ENCODE measurements at regions not wholly inside any gene's neighbourhood (a gene's known extent, or its start where the extent isn't known, plus 50 kb on each side); places are given as distances from the start of the nearest gene placed in this dataset.

DNA sequence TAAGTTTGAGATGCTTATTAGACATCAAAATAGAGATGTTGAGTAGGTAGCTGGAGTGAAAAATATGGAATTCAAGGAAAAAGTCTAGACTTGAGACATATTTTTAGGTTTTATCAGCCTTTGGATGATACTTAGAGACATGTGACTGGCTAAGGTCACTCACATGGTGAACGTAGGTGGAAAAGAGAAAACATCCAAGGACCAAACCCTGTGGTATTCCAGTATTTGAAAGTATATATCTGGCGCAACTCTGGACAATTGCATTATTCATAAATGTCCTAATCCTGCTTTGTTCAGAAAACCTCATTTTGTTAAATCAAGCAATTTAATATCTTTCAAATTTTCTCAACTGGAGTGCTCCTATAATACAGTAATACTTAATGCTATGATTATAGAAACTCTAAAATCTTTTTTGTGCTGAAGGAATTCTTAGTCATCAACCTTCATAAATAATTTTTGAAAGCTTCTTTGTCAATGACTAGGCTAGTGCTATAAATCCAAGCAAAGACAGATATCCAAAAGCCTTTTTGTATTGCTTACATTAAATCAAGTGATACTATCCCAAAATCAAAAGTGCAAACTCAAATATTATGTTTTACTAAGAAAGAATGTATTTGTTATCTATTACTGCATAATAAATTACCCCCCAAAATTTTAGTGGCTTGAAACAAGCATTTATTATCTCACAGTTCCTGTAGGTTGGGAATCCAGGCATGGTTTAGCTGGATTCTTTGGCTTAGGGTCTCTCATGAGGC, 452.0 kb downstream of the ENC1 start:
- H3K4me3 ChIP-seq (ENCODE audit: low read length) = no peak overlapping the region
- no peaks in the 10 kb centered on the region for H3K4me1 ChIP-seq (ENCODE audit: insufficient read depth, low read length)
- no peaks in the 10 kb centered on the region for H3K27me3 ChIP-seq (ENCODE audit: insufficient read depth, low read length)
- H3K9me3 ChIP-seq (ENCODE audit: low read depth, low read length) = peaks cover 5% of the 10 kb centered on the region

DNA sequence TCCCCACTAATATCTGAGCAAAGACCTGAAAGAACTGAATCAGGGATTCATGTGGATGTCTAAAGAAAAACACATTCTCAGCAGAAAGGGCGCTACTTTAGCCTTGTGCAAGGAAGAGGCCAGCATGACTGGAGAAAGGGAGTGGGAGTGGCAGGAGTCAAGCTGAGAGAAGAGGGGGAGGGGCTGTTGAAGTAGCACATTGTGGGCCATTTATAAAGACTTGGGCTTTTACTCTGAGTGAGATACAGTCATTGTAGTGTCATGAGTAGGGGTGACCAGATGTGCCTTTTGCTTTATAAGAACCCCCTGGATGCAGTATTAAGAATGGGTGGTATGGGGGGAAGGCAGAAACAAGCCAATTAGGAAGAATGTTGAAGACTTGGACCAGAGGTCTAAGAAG, 452.8 kb downstream of the ENC1 start:
- Histone ChIP-seq H3K4me3 (ENCODE audit: low read length) (no peak overlapping the region), H3K27me3 (ENCODE audit: insufficient read depth, low read length) (no peaks in the 10 kb centered on the region), H3K9me3 (ENCODE audit: low read depth, low read length) (peaks cover 5% of the 10 kb centered on the region), H3K4me1 (ENCODE audit: insufficient read depth, low read length) (no peaks in the 10 kb centered on the region)

DNA sequence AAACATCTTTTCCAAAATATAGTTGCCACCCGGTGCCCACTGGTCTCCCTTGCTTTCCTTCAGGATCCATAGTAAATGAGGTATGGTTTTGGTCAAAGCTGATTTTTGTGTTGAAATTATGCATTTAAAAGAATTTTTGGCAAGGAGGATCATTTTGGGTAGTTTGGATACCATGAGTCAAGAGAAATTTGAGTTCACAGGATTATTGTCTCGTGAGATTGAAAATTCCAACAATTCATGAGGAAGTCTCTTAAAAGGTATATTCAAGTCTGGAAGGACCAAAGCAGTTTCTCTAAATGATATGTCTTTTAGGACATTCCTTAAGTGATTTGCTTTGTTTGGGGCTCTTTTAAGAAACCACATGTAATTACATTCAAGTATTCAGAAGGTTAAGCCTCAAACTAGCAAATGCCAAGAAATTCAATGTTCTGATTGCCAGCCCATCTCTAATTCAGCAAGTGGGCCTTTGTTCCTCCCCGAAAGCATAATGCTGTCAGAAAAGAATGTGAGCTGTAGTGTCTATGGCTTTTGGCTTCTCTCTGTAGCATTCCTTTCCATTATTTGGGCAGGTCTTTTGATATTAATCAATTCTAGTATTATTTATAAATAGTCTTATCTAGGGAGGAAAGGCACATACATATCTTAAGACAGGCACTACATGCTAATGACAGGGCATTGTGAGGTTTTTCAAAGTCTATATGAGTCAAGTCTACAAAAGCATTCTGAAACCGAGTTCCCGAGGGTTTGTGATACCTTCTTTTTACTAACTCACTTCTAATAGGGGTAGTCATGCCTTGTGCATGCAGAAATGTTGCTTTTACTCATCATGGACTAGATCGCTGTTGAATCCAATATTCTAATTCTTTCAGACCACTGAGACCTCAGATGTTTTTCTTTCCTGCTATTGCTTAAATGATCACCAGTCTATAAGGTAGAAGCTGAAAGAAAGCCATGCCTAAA, 453.9 kb downstream of the ENC1 start:
- Histone ChIP-seq H3K27me3 (ENCODE audit: insufficient read depth, low read length) (no peaks in the 10 kb centered on the region), H3K4me1 (ENCODE audit: insufficient read depth, low read length) (no peaks in the 10 kb centered on the region), H3K4me3 (ENCODE audit: low read length) (no peak overlapping the region), H3K9me3 (ENCODE audit: low read depth, low read length) (peaks cover 5% of the 10 kb centered on the region)

DNA sequence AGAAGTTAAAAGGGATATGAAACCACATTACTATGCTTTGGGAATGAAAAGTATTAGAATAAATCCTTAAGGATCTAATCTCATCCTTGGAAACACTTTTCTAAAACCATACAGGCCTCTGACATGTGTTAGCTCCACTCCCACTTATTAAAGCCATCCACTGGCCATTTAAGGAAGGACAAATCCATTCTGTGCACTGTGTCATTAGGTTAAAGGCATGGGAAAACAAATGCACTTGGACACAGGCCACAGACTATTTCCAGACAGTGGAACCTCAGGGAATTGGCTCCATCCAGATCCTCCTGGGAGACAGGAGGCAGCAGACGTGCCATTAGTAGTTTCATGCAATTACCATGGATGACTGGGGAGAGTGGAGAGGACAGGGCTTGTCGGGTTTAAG, 454.9 kb downstream of the ENC1 start:
- no peaks in the 10 kb centered on the region for H3K27me3 ChIP-seq (ENCODE audit: insufficient read depth, low read length)
- no peak overlapping the region for H3K4me3 ChIP-seq (ENCODE audit: low read length)
- peaks cover 5% of the 10 kb centered on the region for H3K9me3 ChIP-seq (ENCODE audit: low read depth, low read length)
- no peaks in the 10 kb centered on the region for H3K4me1 ChIP-seq (ENCODE audit: insufficient read depth, low read length)

DNA sequence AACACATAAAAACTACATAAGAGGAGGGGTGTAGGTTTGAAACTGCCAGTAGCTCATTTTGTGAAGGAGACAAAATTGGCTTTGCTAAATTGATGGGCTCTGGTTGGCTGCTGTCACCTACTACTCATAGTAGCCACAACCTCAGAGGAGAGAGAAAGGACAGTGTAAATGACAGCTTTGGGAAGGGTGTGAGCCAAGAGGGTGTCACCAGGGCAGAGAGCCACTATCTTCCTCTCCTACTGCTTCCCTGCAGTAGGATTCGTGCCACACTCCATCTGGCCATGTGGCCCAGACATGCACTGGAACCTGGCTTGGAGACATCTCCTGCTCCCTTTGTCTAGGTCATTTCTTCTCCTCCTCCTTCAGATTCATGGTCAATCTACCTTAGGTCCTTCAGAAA, 455.9 kb downstream of the ENC1 start:
- Histone ChIP-seq H3K4me1 (ENCODE audit: insufficient read depth, low read length) (no peaks in the 10 kb centered on the region), H3K4me3 (ENCODE audit: low read length) (no peak overlapping the region), H3K27me3 (ENCODE audit: insufficient read depth, low read length) (no peaks in the 10 kb centered on the region), H3K9me3 (ENCODE audit: low read depth, low read length) (peaks cover 5% of the 10 kb centered on the region)

DNA sequence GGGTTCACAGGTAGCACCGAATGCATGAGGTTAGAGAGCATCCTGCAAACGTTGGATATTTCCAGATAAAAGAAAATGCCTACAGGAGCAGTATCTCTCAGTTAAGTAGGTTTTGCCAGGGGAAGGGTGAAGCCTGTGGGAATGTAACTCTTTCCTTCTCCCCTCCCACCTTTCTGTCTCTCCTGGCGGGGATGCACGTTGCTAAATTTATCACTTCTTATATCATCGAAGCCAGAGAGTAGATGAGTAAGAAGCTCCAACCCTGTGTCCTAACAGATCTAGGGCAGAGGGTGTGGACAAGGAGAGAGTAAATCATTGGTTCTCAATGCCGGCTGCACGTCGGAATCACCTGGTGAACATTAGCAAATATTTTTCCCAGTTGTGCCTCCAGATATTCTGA, 457.5 kb downstream of the ENC1 start:
- Histone ChIP-seq H3K9me3 (ENCODE audit: low read depth, low read length) (no peaks in the 10 kb centered on the region), H3K4me1 (ENCODE audit: insufficient read depth, low read length) (no peaks in the 10 kb centered on the region), H3K27me3 (ENCODE audit: insufficient read depth, low read length) (no peaks in the 10 kb centered on the region), H3K4me3 (ENCODE audit: low read length) (no peak overlapping the region)

DNA sequence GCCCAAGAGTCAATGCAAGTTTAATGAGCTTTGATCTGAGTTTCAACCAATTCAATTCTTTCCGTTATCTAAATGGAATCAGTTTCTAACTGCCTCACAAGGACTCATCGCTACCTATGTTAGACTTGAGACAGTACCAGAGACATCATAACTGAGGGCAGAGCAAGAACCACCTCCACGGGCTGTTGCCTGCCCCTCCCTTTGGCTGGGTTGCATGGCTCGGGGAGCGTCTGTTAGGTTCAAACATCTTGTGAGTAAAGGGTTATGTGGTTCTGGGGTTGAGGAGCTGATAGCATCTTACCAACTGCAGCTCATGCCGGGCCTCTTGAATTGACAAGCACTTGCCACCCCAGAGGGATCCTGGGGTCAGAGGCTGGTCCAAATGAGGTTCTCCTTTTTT, 457.9 kb downstream of the ENC1 start:
- Histone ChIP-seq H3K4me1 (ENCODE audit: insufficient read depth, low read length) (no peaks in the 10 kb centered on the region), H3K27me3 (ENCODE audit: insufficient read depth, low read length) (no peaks in the 10 kb centered on the region), H3K4me3 (ENCODE audit: low read length) (no peak overlapping the region), H3K9me3 (ENCODE audit: low read depth, low read length) (no peaks in the 10 kb centered on the region)

DNA sequence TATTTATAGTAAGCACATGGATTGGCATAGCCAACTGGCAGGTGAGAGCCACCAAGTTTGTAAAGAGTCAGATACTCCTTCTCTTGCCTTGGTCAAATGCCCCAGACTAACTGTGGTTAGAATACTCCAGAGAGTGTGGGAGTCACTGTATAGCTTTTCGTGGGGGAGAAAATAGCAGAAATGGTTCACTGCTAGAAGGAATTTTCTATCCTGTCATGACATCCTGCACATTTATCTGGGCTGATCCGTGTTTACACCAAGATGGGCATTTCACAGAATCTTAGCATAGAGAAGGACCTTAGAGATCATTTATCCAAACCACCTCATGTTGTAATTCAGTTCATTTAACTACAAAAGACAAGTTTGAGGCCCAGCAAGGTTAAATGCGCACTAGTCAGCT, 460.8 kb downstream of the ENC1 start:
- Histone ChIP-seq H3K4me1 (ENCODE audit: insufficient read depth, low read length) (no peaks in the 10 kb centered on the region), H3K4me3 (ENCODE audit: low read length) (no peak overlapping the region), H3K27me3 (ENCODE audit: insufficient read depth, low read length) (no peaks in the 10 kb centered on the region), H3K9me3 (ENCODE audit: low read depth, low read length) (no peaks in the 10 kb centered on the region)

DNA sequence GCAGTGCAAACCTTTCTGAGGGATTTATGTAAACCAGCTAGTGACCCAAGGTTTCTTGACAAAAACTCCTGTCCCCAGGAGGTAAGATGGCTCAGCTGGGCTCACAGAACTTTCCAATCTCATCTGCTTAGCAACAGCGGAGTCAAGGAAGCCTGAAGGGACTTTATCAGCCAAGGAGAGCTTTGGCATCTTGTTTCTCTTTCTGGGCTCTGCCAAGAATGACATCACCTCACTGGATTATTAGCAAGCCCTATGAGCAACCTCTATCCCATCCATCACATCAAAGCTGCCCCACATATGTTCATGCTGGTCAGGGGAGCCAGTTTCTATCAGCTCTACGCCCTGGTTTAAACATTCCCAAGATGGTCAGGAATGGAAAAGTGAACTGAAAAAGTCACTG, 461.3 kb downstream of the ENC1 start:
- Histone ChIP-seq H3K4me1 (ENCODE audit: insufficient read depth, low read length) (no peaks in the 10 kb centered on the region), H3K9me3 (ENCODE audit: low read depth, low read length) (no peaks in the 10 kb centered on the region)

DNA sequence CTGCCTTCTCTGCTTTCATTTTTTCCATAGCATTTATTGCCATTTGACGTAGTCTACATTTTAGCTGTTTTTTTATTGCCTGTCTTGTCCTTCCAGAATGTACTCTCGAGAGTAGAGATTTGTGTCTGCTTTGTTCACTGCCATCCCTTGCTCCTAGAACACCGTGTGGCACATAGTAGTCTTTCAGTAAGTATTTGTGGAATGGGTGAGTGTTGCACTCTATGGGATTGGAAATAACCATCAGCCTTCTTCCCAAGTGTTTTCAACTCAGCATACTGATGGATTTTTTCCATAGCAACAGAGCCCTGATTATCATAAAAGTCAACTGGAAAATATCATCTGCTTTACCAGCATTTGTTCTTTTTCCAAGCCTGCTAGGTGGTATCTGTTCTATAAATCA, 462.6 kb downstream of the ENC1 start:
- Histone ChIP-seq H3K4me3 (ENCODE audit: low read length) (no peak overlapping the region), H3K27me3 (ENCODE audit: insufficient read depth, low read length) (no peaks in the 10 kb centered on the region), H3K4me1 (ENCODE audit: insufficient read depth, low read length) (no peaks in the 10 kb centered on the region), H3K9me3 (ENCODE audit: low read depth, low read length) (no peaks in the 10 kb centered on the region)

More for the DNA sequence above, 461.3 kb downstream of the ENC1 start:
- Histone ChIP-seq H3K4me3 (ENCODE audit: low read length) (no peak overlapping the region), H3K27me3 (ENCODE audit: insufficient read depth, low read length) (no peaks in the 10 kb centered on the region)

DNA sequence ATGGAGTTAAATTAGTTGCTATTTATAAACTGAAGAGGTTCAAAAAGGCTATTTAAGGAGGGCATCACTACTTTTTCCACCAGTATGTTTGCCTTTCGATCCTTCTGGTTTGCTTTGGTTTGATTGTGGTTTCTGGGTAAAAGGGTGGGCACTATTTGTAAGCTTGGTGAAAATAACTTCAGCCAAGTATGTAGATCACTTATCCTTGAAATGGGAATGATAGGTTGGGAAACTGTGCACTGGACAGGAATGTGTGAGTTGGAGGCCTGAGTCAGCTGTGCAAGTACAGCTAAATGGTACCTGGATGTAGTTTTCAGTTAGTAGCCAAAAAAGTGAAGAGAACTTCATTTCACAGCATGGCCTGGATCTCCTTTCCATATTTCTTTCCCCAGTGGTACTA, 466.2 kb downstream of the ENC1 start:
- Histone ChIP-seq H3K4me1 (ENCODE audit: insufficient read depth, low read length) (no peaks in the 10 kb centered on the region), H3K9me3 (ENCODE audit: low read depth, low read length) (no peaks in the 10 kb centered on the region), H3K4me3 (ENCODE audit: low read length) (no peak overlapping the region), H3K27me3 (ENCODE audit: insufficient read depth, low read length) (no peaks in the 10 kb centered on the region)

DNA sequence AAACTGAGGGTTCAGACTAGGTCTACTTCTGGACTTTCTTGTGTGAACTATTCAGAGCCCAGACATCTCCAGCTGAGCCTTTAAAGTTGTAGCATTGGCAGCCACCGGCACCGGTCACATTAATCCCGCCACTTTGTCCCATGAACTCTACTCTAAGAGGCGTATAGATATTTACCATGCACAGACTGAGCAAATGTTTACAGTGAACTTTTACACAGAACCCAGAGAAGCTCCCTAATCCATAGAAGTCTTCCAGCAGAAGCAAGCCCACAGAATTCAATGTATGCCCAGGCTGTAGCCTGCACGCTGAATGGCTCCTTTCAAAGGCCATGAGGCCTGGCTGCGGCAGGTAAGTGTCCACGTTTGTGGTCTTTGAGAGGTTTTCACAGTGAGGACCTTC, 466.9 kb downstream of the ENC1 start:
- H3K9me3 ChIP-seq (ENCODE audit: low read depth, low read length) = no peaks in the 10 kb centered on the region
- H3K4me3 ChIP-seq (ENCODE audit: low read length) = no peak overlapping the region
- H3K4me1 ChIP-seq (ENCODE audit: insufficient read depth, low read length) = no peaks in the 10 kb centered on the region

DNA sequence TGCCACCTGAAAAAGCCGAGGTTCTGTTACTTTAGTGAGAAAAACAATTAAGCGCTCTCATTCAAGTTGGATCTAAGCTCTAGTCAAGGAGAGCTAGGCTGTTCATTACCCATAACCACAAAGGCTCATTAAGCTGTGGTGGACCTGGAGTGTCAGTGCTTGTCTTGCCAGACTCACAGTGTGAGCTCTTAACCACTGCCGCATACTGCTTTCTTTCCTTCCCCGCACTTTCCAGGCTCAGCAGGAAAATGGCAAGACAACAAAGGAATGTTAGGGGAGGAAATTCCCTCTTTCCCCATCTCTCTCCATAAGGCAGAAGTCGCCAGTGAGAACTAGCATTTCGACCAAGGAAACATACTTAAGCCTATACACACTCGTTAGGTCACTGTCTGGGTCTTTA, 467.3 kb downstream of the ENC1 start:
- Histone ChIP-seq H3K4me1 (ENCODE audit: insufficient read depth, low read length) (no peaks in the 10 kb centered on the region), H3K27me3 (ENCODE audit: insufficient read depth, low read length) (no peaks in the 10 kb centered on the region), H3K4me3 (ENCODE audit: low read length) (no peak overlapping the region), H3K9me3 (ENCODE audit: low read depth, low read length) (no peaks in the 10 kb centered on the region)

More for the DNA sequence above, 466.9 kb downstream of the ENC1 start:
- no peaks in the 10 kb centered on the region for H3K27me3 ChIP-seq (ENCODE audit: insufficient read depth, low read length)

DNA sequence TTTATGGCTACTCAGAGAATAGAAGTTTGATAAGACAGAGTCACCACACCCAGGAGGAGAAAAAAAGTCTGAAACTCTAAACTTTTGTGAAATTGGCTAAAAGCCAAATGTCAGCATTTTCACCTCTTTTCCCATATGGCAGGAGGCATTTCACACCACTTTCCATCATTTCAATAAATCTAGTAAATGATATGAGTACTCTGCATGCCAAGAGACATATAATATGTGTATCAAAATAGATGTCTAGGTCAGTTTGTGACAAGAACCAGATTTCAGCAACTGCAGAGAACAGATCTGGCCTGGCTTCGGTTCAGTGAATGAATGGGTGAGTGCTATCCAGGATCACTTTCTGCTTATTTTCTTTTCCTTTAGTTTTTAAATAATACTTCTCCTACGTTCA, 470.8 kb downstream of the ENC1 start:
- no peaks in the 10 kb centered on the region for H3K4me1 ChIP-seq (ENCODE audit: insufficient read depth, low read length)

DNA sequence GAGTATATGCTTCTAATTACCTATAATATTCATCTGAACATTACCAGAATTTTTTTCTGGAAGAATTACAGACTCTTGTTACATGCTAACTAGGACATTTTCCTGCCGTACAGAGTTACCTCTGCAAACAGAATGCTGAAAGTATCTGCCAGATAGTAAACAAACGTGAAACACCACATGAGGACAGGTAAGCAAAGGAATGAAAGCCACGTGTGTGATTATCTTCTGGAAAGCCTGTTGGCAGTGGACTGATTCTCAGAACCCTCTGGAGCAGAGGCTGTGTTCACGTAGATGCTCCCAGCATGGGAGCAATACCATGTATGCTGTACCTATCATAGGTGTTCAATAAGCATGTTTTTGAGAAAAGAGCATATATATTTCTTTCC, 472.6 kb downstream of the ENC1 start:
- Histone ChIP-seq H3K27me3 (ENCODE audit: insufficient read depth, low read length) (no peaks in the 10 kb centered on the region), H3K4me1 (ENCODE audit: insufficient read depth, low read length) (no peaks in the 10 kb centered on the region), H3K9me3 (ENCODE audit: low read depth, low read length) (no peaks in the 10 kb centered on the region), H3K4me3 (ENCODE audit: low read length) (no peak overlapping the region)

More for the DNA sequence above, 470.8 kb downstream of the ENC1 start:
- Histone ChIP-seq H3K9me3 (ENCODE audit: low read depth, low read length) (no peaks in the 10 kb centered on the region), H3K27me3 (ENCODE audit: insufficient read depth, low read length) (no peaks in the 10 kb centered on the region), H3K4me3 (ENCODE audit: low read length) (no peak overlapping the region)
